Right lobe of liver (tissue), 4 donors: ENCODE measurements at regions not wholly inside any gene's neighbourhood (a gene's known extent, or its start where the extent isn't known, plus 50 kb on each side); places are given as distances from the start of the nearest gene placed in this dataset.

Source experiments
- CTCF ChIP-seq, 4 donors: fragments of 200-600 bp in 3 of 4; fragments of 450-650 bp in 1 of 4; IDR thresholded peaks; one replicate each; pipeline versions ENCODE4 v1.5.1 to v1.8.0; 2016 to 2022; ENCODE audit warnings: antibody characterized with exemption in 4 of 4, mild to moderate bottlenecking in 2 of 4
- POLR2A ChIP-seq: fragments of 450-650 bp; IDR thresholded peaks from one replicate; pipeline ENCODE4 v1.6.1; 2017; ENCODE audit warnings: antibody characterized with exemption, mild to moderate bottlenecking
- donor health status: DM: no; HTN: no; CAD: no.
- donor health status: DM: no; HTN: no; CAD: no.
- donor health status: DM: no; HTN: yes; CAD: no.

- TF ChIP-seq CTCF (IDR thresholded peaks at IDR 0.05) (no peak), POLR2A (no peak)
Observed at GRCh38 chr9:87141124-87141523, 193.8 kb upstream of the GAS1 start.
